ENCODE measurements at regions not wholly inside any gene's neighbourhood (a gene's known extent, or its start where the extent isn't known, plus 50 kb on each side); places are given as distances from the start of the nearest gene placed in this dataset.

GRCh38 chr7:50962962-50963374, 180.3 kb upstream of the GRB10 start:
- DNase-seq (ENCODE audit: low read depth in 3 of 3, low spot score in 2 of 3) = no peak

DNA sequence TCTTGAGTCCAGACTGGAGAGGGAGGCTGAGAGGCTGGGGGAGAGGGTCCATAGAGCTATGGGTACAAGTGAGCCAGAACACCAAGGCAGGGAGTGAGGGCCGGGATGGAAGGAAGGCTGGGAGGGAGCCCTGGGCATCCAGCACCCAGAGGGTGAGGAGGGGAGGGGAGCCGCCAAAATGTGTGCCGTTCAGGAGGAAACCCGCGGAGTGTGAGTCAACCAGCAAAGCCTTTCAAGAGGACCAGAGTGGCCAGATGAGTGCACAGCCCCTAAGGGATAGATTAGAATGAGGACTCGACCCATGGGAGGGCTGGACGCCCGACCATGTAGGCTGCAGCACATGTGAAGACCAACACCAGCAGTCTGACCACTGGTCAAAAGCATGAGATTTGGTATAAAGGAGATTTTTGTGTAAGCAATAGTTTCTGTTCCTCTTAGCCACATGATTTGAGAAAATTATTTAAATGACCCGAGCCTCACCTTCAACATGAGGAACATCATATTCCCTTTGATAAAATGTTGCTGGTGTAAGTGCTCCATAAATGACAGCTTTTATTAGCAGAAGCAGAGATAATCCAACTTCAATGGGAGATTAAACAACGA, 179.7 kb upstream of the GRB10 start:
- no peak for DNase-seq (ENCODE audit: low read depth in 3 of 3, low spot score in 2 of 3)

DNA sequence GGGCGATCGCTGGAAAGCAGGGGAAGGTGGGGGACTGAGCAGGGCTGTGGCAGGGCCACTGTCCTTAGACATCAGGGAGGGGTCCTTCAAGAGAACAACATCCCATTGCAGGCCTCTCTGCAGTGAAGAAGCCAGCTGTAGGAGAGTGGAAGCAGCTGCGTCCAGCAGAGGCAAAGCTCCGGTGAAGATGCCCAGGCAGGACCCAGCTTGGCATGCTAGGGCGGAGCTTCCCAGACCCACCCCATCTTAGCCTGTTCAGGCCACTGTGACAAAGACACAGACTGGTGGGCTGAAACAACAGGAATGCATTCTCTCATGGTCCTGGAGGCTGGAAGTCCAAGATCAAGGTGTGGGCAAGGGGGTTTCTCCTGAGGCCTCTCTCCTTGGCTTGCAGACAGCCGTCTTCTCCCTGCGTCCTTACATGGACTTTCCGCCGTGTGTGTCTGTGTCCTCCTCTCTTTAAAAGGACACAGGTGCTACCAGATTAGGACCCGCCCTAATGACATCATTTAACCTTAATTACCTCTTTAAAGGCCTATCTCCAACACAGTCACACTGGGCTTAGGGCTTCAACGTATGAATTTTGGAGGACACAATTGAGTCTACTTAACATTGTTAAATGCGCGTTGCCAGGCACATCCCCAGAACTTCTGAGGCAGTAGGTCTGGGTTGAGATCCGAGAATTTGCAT, 178.1 kb upstream of the GRB10 start:
- DNase-seq (ENCODE audit: low read depth in 3 of 3, low spot score in 2 of 3) = no peak

DNA sequence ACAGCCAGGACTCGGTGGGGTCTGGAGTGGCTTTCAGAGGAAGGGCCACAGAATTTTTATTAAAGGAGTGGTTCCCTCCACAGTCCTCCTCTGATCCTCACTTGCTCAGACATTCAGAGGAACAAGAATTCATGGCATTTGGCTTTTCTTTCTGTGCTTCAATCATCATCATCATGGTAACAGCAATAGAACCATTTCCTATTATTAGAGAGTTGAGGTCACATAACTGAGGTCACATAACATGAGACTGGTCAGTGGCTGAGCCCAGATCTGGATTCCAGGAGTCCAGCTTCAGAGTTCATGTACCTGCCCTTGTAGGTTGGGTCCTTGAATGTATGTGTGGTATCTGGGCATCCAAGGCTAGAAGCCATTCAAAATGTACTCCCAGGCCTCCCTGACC, 177.3 kb upstream of the GRB10 start:
- no peak for DNase-seq (ENCODE audit: low read depth in 3 of 3, low spot score in 2 of 3)

GRCh38 chr7:50959560-50959959, 176.9 kb upstream of the GRB10 start:
- no peak for DNase-seq (ENCODE audit: low read depth in 3 of 3, low spot score in 2 of 3)

- no peak for DNase-seq (ENCODE audit: low read depth in 3 of 3, low spot score in 2 of 3)
Observed at GRCh38 chr7:50957855-50958254, 175.2 kb upstream of the GRB10 start.

- DNase-seq (ENCODE audit: low read depth in 3 of 3, low spot score in 2 of 3) = no peak
Observed at GRCh38 chr7:50957431-50957830, 174.7 kb upstream of the GRB10 start.

DNA sequence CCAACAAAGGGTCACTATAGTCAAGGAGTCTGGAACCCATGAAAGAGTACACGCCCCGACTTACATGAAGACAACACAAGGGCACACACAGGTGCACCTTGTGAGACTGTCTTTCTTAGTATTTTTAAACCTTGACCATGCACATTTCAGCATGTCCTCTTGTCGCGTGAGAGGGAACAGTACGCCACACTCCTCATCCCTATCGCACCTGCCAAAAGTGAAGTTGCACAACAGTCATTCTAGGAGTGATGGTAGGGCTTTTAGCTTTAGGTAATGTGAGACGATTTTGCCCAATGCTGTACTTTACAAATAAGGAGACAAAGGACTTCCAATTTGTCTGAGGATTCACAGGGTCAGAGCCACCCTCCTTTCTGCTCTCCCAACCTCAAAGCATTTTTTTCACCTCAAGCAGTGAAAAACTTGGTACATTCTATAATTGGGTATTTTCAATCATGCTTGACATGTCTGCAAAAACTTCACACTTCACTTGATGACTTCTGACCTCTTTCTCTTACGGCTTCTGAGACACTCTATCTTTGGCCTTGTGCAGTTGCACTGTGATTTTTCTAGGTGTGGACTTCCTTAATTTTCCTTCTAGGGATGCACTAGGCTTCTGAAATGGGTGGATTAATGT, 173.9 kb upstream of the GRB10 start:
- no peak for DNase-seq (ENCODE audit: low read depth in 3 of 3, low spot score in 2 of 3)

DNA sequence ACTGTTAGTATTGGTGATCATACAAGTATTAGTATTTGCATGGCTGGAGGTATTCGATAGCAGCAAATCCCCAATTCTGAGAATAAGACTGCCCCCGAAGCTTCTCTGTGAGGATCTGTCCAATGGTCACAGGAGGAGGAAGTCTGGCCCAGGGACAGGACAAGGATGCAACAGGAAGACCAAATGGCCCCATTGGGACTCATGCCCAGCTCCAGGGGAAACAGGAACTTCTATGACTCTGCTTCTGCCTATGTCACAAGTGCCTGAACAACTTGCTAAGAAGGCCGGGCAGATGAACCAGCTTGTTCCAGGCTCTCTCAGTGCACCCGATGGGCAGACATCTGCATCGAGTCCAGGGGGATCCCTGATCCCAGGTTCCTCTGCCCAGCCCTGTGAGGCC, 172.0 kb upstream of the GRB10 start:
- no peak for DNase-seq (ENCODE audit: low read depth in 3 of 3, low spot score in 2 of 3)

DNA sequence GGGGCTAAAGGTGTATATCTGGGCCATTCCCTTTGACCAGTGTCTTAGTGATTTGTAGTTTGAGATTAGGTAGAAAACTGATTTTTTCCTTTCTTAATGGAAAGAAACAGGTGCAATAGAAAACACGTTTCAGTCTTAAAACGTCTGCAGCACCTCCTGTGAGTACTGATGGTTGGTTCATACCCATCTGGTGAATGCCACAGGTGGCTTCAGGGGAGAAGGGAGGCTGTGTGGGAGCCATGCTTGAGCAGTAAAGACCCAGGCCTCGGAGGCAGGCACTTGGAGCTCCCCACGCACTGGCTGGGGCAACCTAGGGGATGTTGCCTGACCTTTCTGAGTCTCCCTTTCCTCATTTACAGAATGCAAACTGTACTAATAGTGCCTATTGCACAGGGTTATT, 171.5 kb upstream of the GRB10 start:
- no peak for DNase-seq (ENCODE audit: low read depth in 3 of 3, low spot score in 2 of 3)

DNA sequence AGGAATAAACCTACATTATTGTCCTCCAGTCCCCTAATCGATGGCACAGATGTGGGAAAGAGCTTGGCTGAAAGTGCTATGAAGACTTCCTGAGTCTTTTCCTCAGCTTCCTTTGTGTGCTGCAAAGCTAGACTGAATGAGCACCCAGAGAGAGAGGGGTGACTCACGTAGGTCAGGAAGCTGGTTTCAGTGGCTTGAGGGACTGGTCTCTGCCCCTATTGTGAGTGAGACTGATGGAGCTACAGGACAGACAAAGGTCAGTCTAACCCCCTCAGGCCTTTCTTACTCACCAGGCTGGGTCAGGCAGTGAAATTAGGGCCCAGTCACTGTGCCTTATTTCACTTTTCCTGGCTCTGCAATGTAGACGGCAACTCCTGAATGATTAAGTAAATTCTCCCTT, 171.1 kb upstream of the GRB10 start:
- DNase-seq (ENCODE audit: low read depth in 3 of 3, low spot score in 2 of 3) = no peak

GRCh38 chr7:50953303-50953702, 170.6 kb upstream of the GRB10 start:
- no peak for DNase-seq (ENCODE audit: low read depth in 3 of 3, low spot score in 2 of 3)

- no peak for DNase-seq (ENCODE audit: low read depth in 3 of 3, low spot score in 2 of 3)
Observed at GRCh38 chr7:50952544-50952943, 169.8 kb upstream of the GRB10 start.

GRCh38 chr7:50952120-50952519, 169.4 kb upstream of the GRB10 start:
- no peak for DNase-seq (ENCODE audit: low read depth in 3 of 3, low spot score in 2 of 3)

DNA sequence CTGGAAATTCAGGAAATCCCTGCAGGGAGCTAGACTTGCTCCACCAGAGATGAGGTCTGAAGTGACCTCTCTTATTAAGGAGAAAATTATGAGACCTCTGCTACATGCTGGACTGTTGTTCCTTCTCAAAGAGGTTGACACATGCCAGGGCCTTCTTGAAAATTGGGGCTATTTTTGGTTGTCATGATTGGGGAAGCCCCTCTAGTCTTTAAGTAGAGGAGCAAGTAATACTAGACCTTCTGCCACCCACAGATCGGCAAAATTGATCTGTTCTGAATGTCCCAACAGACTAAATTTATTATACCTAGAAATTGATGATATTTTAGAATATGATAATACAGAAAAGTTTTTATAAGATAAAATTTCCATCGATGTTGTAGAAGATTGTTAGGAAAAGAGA, 160.8 kb upstream of the GRB10 start:
- DNase-seq (ENCODE audit: low read depth in 3 of 3, low spot score in 2 of 3) = no peak

GRCh38 chr7:50941525-50941924, 158.8 kb upstream of the GRB10 start:
- DNase-seq (ENCODE audit: low read depth in 3 of 3, low spot score in 2 of 3) = no peak

- no peak for DNase-seq (ENCODE audit: low read depth in 3 of 3, low spot score in 2 of 3)
Observed at GRCh38 chr7:50940621-50941020, 157.9 kb upstream of the GRB10 start.

DNA sequence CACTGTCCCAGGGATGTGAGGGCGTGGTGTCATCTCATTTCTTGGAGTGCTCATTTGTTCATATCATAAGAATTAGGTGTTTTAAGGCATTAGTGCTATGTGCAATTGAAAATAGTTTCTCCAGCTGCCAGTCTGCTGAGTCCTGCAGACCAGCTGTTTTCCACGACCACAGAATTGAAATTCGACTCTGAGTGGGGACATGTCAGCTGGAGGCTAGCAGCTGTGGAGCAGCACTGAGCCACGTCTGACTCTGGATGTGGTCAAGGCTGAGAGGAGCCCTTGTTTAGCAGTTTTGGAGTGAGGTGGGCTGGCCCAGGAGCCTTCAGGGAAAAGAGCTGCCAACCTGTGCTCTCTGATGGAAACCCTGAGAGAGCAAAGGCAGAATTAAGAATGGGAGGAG, 156.3 kb upstream of the GRB10 start:
- DNase-seq (ENCODE audit: low read depth in 3 of 3, low spot score in 2 of 3) = no peak

DNA sequence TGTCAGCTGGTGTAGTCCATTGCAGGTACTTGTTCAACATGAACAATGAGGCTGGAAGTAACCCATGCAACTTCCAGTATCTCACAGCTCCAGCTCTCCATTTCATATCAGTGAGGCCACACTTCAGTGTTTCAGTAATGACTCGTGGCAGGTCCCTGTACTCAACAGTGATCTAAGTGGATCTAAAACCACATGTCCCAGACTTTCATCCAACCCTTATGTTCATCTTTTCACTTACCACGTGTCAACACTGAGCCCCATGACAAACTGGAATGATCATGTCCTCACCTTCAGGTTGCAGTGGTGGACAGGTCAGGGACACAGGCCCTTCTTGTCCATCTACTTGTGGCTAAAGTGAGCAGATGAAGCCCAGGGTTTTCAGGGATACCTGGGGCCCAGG, 155.0 kb upstream of the GRB10 start:
- DNase-seq (ENCODE audit: low read depth in 3 of 3, low spot score in 2 of 3) = no peak

DNA sequence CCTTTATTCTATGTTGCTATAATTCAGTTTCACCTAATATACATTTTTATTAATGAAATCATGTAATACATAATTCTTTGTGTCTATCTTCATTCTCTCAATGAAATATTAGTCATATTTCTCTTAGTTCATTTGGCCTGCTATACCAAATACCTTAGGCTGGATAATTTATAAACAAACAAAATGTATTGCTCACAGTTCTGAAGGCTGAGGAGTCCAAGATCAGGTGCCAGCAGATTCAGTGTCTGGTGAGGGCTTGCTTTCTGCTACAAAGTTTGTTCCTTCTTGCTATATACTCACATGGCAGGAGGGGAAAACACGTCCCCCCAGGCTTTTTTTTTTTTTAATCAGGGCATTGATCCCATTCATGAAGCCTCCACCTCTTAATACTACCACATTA, 143.4 kb upstream of the GRB10 start:
- no peak for DNase-seq (ENCODE audit: low read depth in 3 of 3, low spot score in 2 of 3)

- DNase-seq (ENCODE audit: low read depth in 3 of 3, low spot score in 2 of 3) = no peak
Observed at GRCh38 chr7:50923476-50923875, 140.8 kb upstream of the GRB10 start.

- no peak for DNase-seq (ENCODE audit: low read depth in 3 of 3, low spot score in 2 of 3)
Observed at GRCh38 chr7:50921114-50921813, 138.6 kb upstream of the GRB10 start.

Data from right renal cortex interstitium (tissue), 3 donors.